GM23248 (cell line): ENCODE measurements at regions not wholly inside any gene's neighbourhood (a gene's known extent, or its start where the extent isn't known, plus 50 kb on each side); places are given as distances from the start of the nearest gene placed in this dataset.

Source experiments
- DNase-seq: peaks from one replicate; pipeline ENCODE4 v3.0.0-alpha.2; 2015
- H2AFZ ChIP-seq: fragments of 200-600 bp; sonication (generic); 2 replicates; pipeline ENCODE4 v1.6.1; 2016; ENCODE audit warnings: antibody characterized with exemption
- H3F3A ChIP-seq: fragments of 200-600 bp; sonication (generic); 2 replicates; pipeline ENCODE4 v1.6.1; 2016; ENCODE audit warnings: mild to moderate bottlenecking, antibody characterized with exemption, mixed run types; ENCODE audit not compliant: insufficient read depth
- H3K27ac ChIP-seq: fragments of 200-600 bp; sonication (generic); 2 replicates; pipeline ENCODE4 v1.5.1; 2016; ENCODE audit warnings: mild to moderate bottlenecking
- H3K27me3 ChIP-seq: fragments of 200-600 bp; sonication (generic); replicated peaks from 2 replicates; pipeline ENCODE4 v1.6.1; 2016; ENCODE audit warnings: mild to moderate bottlenecking; ENCODE audit not compliant: insufficient read depth
- H3K36me3 ChIP-seq: fragments of 200-600 bp; sonication (generic); 2 replicates; pipeline ENCODE4 v1.6.1; 2016; ENCODE audit warnings: low read depth, mild to moderate bottlenecking
- H3K4me1 ChIP-seq: fragments of 200-600 bp; sonication (generic); 2 replicates; pipeline ENCODE4 v1.6.1; 2016; ENCODE audit warnings: mild to moderate bottlenecking; ENCODE audit not compliant: insufficient read depth
- H3K4me2 ChIP-seq: fragments of 200-600 bp; sonication (generic); one replicate; pipeline ENCODE4 v1.6.1; 2016; ENCODE audit warnings: mild to moderate bottlenecking; ENCODE audit not compliant: unreplicated experiment
- H3K4me3 ChIP-seq: fragments of 200-600 bp; sonication (generic); 2 replicates; pipeline ENCODE4 v1.5.1; 2016; ENCODE audit warnings: mild to moderate bottlenecking
- H3K79me2 ChIP-seq: fragments of 200-600 bp; sonication (generic); 2 replicates; pipeline ENCODE4 v1.6.1; 2016; ENCODE audit warnings: mild to moderate bottlenecking; ENCODE audit not compliant: insufficient read depth
- H3K9ac ChIP-seq: fragments of 200-600 bp; sonication (generic); 2 replicates; pipeline ENCODE4 v1.6.1; 2016; ENCODE audit warnings: mild to moderate bottlenecking
- H3K9me2 ChIP-seq: fragments of 200-600 bp; sonication (generic); 2 replicates; pipeline ENCODE4 v1.6.1; 2016; ENCODE audit warnings: mixed run types, mild to moderate bottlenecking, moderate library complexity; ENCODE audit not compliant: insufficient read depth
- H3K9me3 ChIP-seq: fragments of 200-600 bp; sonication (generic); one replicate; pipeline ENCODE4 v1.6.1; 2017; ENCODE audit warnings: low read depth
- H4K20me1 ChIP-seq: fragments of 200-600 bp; sonication (generic); 2 replicates; pipeline ENCODE4 v1.6.0; 2016; ENCODE audit not compliant: insufficient read depth
- EZH2 ChIP-seq: fragments of 200-600 bp; sonication (generic); IDR thresholded peaks from 2 replicates; pipeline ENCODE4 v1.6.1; 2018; ENCODE audit warnings: antibody characterized with exemption, mild to moderate bottlenecking; ENCODE audit not compliant: insufficient read depth, poor library complexity, severe bottlenecking
- EZH2phosphoT487 ChIP-seq: fragments of 200-600 bp; sonication (generic); IDR thresholded peaks from 2 replicates; pipeline ENCODE4 v1.6.1; 2018; ENCODE audit warnings: antibody characterized with exemption, moderate library complexity, mild to moderate bottlenecking, low read depth; ENCODE audit not compliant: insufficient read depth
- WGBS, 2 experiments: methylation state at CpG; one replicate each; pipeline ENCODE4 v1.1.6; 2015 to 2017; ENCODE audit warnings: low lambda C conversion rate in 2 of 2, low coverage in 1 of 2; ENCODE audit errors: missing lambda C conversion rate in 2 of 2; 5-methylcytosine and 5-hydroxymethylcytosine counted together
- in situ Hi-C: fragments of 300-500 bp; cut with MboI; formaldehyde crosslinking; loops from 2 replicates; pipeline ENCODE4 v1.15.0; 2020

GRCh38 chr1:184258525-184258924 lies 128.3 kb upstream of the C1orf21 start:
- H3K27ac ChIP-seq, result no peak overlapping the region
- no peaks in the 10 kb centered on the region for H3K27me3 ChIP-seq
- no peaks in the 10 kb centered on the region for H3K9me2 ChIP-seq
- TF ChIP-seq EZH2phosphoT487 (no peak), EZH2 (no peak)
- H3K36me3 ChIP-seq, result no peaks in the 10 kb centered on the region
- in situ Hi-C loops, result no loop called here
- no peak overlapping the region for H3K4me2 ChIP-seq
- H3K4me3 ChIP-seq, result no peak overlapping the region
- H2AFZ ChIP-seq, result no peak overlapping the region
- no peak for DNase-seq
- no peaks in the 10 kb centered on the region for H4K20me1 ChIP-seq
- H3K79me2 ChIP-seq, result no peaks in the 10 kb centered on the region
- H3K9ac ChIP-seq, result no peak overlapping the region
- H3K4me1 ChIP-seq, result peaks cover 9% of the 10 kb centered on the region
- H3F3A ChIP-seq, result peaks cover 16% of the 10 kb centered on the region; the same call in 1 of the 2 replicates
- 95 to 100% methylated on average over 3 of the region's 3 CpGs for WGBS, 2 experiments
- H3K9me3 ChIP-seq, result no peaks in the 10 kb centered on the region

- Histone ChIP-seq H3K9me2 (0 out of 2 replicates have a peak, but pooled peaks cover 5% of the 10 kb centered on the region), H3F3A (peaks cover 16% of the 10 kb centered on the region; the same call in 1 of the 2 replicates), H3K9me3 (no peaks in the 10 kb centered on the region), H4K20me1 (no peaks in the 10 kb centered on the region), H3K27ac (no peak overlapping the region), H3K36me3 (no peaks in the 10 kb centered on the region), H3K4me2 (peak overlapping the region; percentile 1), H3K4me3 (no peak overlapping the region), H3K27me3 (no peaks in the 10 kb centered on the region), H3K9ac (no peak overlapping the region), H3K79me2 (no peaks in the 10 kb centered on the region), H2AFZ (no peak overlapping the region), H3K4me1 (peaks cover 9% of the 10 kb centered on the region)
- WGBS, 2 experiments, result 8 to 9% methylated on average over 1 of the region's 1 CpG
- in situ Hi-C loops, result no loop called here
- DNase-seq, result peak; percentile 85
- TF ChIP-seq EZH2 (no peak), EZH2phosphoT487 (0 out of 2 replicates have a peak, but pooled peaks have one; percentile 77)
Observed at GRCh38 chr1:184260382-184260781, 126.4 kb upstream of the C1orf21 start.

- Histone ChIP-seq H3K9ac (no peak overlapping the region), H3K4me2 (no peak overlapping the region), H3K79me2 (no peaks in the 10 kb centered on the region), H3F3A (peaks cover 16% of the 10 kb centered on the region; the same call in 1 of the 2 replicates), H3K36me3 (no peaks in the 10 kb centered on the region), H3K27ac (no peak overlapping the region), H3K27me3 (no peaks in the 10 kb centered on the region), H3K9me3 (no peaks in the 10 kb centered on the region), H3K9me2 (0 out of 2 replicates have a peak, but pooled peaks cover 5% of the 10 kb centered on the region), H2AFZ (no peak overlapping the region), H3K4me3 (no peak overlapping the region), H3K4me1 (peaks cover 9% of the 10 kb centered on the region), H4K20me1 (no peaks in the 10 kb centered on the region)
- in situ Hi-C loops, result no loop called here
- TF ChIP-seq EZH2, result no peak
- TF ChIP-seq EZH2phosphoT487, result no peak
- no peak for DNase-seq
Observed at GRCh38 chr1:184262109-184262508, 124.7 kb upstream of the C1orf21 start.

DNA sequence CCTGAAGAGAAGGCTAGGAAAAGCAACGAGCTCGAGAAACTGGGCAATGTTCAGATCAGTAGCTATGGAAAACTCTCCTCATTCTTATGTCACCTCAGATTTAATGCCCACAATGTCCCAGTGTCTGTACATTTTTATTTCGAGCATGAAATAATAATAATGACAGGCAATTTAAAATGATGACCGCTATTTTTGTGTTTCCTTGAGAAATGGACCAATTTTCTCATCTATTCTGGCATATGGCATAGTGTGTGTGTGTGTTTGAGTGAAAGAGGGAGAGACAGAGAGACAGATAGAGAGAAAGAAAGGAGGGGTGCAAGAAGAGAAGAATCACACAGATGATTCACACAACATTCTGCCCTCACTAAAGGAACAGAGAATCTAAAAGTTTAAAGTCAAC lies 119.1 kb upstream of the C1orf21 start:
- Histone ChIP-seq H3K27me3 (no peaks in the 10 kb centered on the region), H4K20me1 (no peaks in the 10 kb centered on the region), H3K9me3 (no peaks in the 10 kb centered on the region), H3K4me2 (no peak overlapping the region), H3K4me3 (no peak overlapping the region), H3K27ac (no peak overlapping the region), H3K9ac (no peak overlapping the region), H3K36me3 (no peaks in the 10 kb centered on the region), H3F3A (no peaks in the 10 kb centered on the region), H2AFZ (no peak overlapping the region), H3K4me1 (peaks cover 6% of the 10 kb centered on the region; the same call in 1 of the 2 replicates), H3K9me2 (0 out of 2 replicates have a peak, but pooled peaks cover 5% of the 10 kb centered on the region), H3K79me2 (no peaks in the 10 kb centered on the region)
- in situ Hi-C loops, result no loop called here
- no peak for TF ChIP-seq EZH2
- no peak for DNase-seq
- 92 to 94% methylated on average over 4 of the region's 4 CpGs for WGBS, 2 experiments

GRCh38 chr1:184270556-184270955 lies 116.3 kb upstream of the C1orf21 start:
- Histone ChIP-seq H3F3A (no peaks in the 10 kb centered on the region), H3K4me3 (no peak overlapping the region), H3K4me2 (no peak overlapping the region), H3K9me3 (no peaks in the 10 kb centered on the region), H3K27ac (no peak overlapping the region), H3K9me2 (no peaks in the 10 kb centered on the region), H3K79me2 (no peaks in the 10 kb centered on the region), H3K4me1 (peaks cover 8% of the 10 kb centered on the region; the same call in 1 of the 2 replicates), H3K9ac (no peak overlapping the region), H2AFZ (no peak overlapping the region), H3K36me3 (no peaks in the 10 kb centered on the region), H3K27me3 (no peaks in the 10 kb centered on the region), H4K20me1 (no peaks in the 10 kb centered on the region)
- DNase-seq, result peak; percentile 5
- in situ Hi-C loops, result no loop called here
- TF ChIP-seq EZH2phosphoT487 (no peak), EZH2 (no peak)
- 52 to 53% methylated on average over 3 of the region's 3 CpGs for whole genome bisulfite sequencing, 2 experiments
